Trophoblast cell (in vitro differentiated cells and primary cell): ENCODE measurements at regions not wholly inside any gene's neighbourhood (a gene's known extent, or its start where the extent isn't known, plus 50 kb on each side); places are given as distances from the start of the nearest gene placed in this dataset.

Experiments
- DNase-seq, 2 donors: peaks; one replicate each; pipeline ENCODE4 v3.0.0-alpha.2; 2016
- H2AFZ ChIP-seq: 2 replicates; pipeline ENCODE4 v1.6.1; 2013; ENCODE audit warnings: low read length, moderate library complexity, mild to moderate bottlenecking; ENCODE audit not compliant: insufficient read depth, poor library complexity
- H2AK5ac ChIP-seq: 2 replicates; pipeline ENCODE4 v1.6.1; 2013; ENCODE audit warnings: mild to moderate bottlenecking, low read length
- H2BK120ac ChIP-seq: 2 replicates; pipeline ENCODE4 v1.6.1; 2013; ENCODE audit warnings: low read length, mild to moderate bottlenecking, moderate library complexity; ENCODE audit not compliant: insufficient read depth, poor library complexity
- H2BK12ac ChIP-seq: 2 replicates; pipeline ENCODE4 v1.6.1; 2013; ENCODE audit warnings: mild to moderate bottlenecking, low read length, moderate library complexity
- H2BK5ac ChIP-seq: 2 replicates; pipeline ENCODE4 v1.6.1; 2013; ENCODE audit warnings: low read length, low read depth, moderate library complexity, mild to moderate bottlenecking; ENCODE audit not compliant: poor library complexity
- H3K14ac ChIP-seq: 2 replicates; pipeline ENCODE4 v1.6.1; 2013; ENCODE audit warnings: mild to moderate bottlenecking, low read length
- H3K18ac ChIP-seq: 2 replicates; pipeline ENCODE4 v1.6.1; 2013; ENCODE audit warnings: mild to moderate bottlenecking, low read length
- H3K23ac ChIP-seq: 2 replicates; pipeline ENCODE4 v1.6.1; 2013; ENCODE audit warnings: low read length
- H3K27ac ChIP-seq: 2 replicates; pipeline ENCODE4 v1.5.1; 2013; ENCODE audit warnings: low read depth, mild to moderate bottlenecking, inconsistent platforms, low read length, moderate library complexity
- H3K27me3 ChIP-seq: 2 replicates; pipeline ENCODE4 v1.6.1; 2013; ENCODE audit warnings: inconsistent platforms, mild to moderate bottlenecking, low read length, moderate library complexity; ENCODE audit not compliant: insufficient read depth
- H3K36me3 ChIP-seq, 2 experiments: 1 replicate in 1 of 2; 2 replicates in 1 of 2; pipeline ENCODE4 v1.6.1; 2013; ENCODE audit warnings: low read length in 2 of 2, mild to moderate bottlenecking in 2 of 2, moderate library complexity in 1 of 2; ENCODE audit not compliant: insufficient read depth in 2 of 2, control insufficient read depth in 1 of 2
- H3K4ac ChIP-seq: 2 replicates; pipeline ENCODE4 v1.6.1; 2013; ENCODE audit warnings: low read depth, mild to moderate bottlenecking, low read length, moderate library complexity
- H3K4me1 ChIP-seq, 2 experiments: 1 replicate in 1 of 2; 2 replicates in 1 of 2; pipeline ENCODE4 v1.6.1; 2013; ENCODE audit warnings: low read length in 2 of 2, mild to moderate bottlenecking in 2 of 2, moderate library complexity in 1 of 2; ENCODE audit not compliant: insufficient read depth in 2 of 2, control insufficient read depth in 1 of 2
- H3K4me2 ChIP-seq: 2 replicates; pipeline ENCODE4 v1.6.1; 2013; ENCODE audit warnings: inconsistent platforms, mild to moderate bottlenecking, low read length, moderate library complexity
- H3K4me3 ChIP-seq: 2 replicates; pipeline ENCODE4 v1.5.1; 2013; ENCODE audit warnings: mild to moderate bottlenecking, low read depth, low read length, inconsistent platforms
- H3K79me1 ChIP-seq: one replicate; pipeline ENCODE4 v1.6.1; 2013; ENCODE audit warnings: low read length
- H3K79me2 ChIP-seq: 2 replicates; pipeline ENCODE4 v1.6.1; 2013; ENCODE audit warnings: low read length, mild to moderate bottlenecking; ENCODE audit not compliant: control insufficient read depth, insufficient read depth, poor library complexity
- H3K9ac ChIP-seq: 2 replicates; pipeline ENCODE4 v1.6.1; 2013; ENCODE audit warnings: mild to moderate bottlenecking, low read length
- H3K9me3 ChIP-seq: 2 replicates; pipeline ENCODE4 v1.6.1; 2013; ENCODE audit warnings: low read depth, mild to moderate bottlenecking, control low read depth, inconsistent platforms, low read length; ENCODE audit not compliant: insufficient read depth
- H4K12ac ChIP-seq: 2 replicates; pipeline ENCODE4 v1.6.1; 2013; ENCODE audit warnings: low read depth, mild to moderate bottlenecking, low read length, moderate library complexity
- H4K8ac ChIP-seq: 2 replicates; pipeline ENCODE4 v1.6.1; 2013; ENCODE audit warnings: low read depth, mild to moderate bottlenecking, low read length, moderate library complexity
- H4K91ac ChIP-seq: one replicate; pipeline ENCODE4 v1.6.1; 2013; ENCODE audit warnings: low read depth, mild to moderate bottlenecking, low read length, moderate library complexity
- WGBS: extraction: QIAGEN DNeasy Blood & Tissue Kit; methylation state at CpG from one replicate; pipeline ENCODE4 v1.1.7; 2013; ENCODE audit warnings: missing lambda C conversion rate; ENCODE audit not compliant: insufficient read length, insufficient coverage; ENCODE audit errors: extremely low coverage; 5-methylcytosine and 5-hydroxymethylcytosine counted together

DNA sequence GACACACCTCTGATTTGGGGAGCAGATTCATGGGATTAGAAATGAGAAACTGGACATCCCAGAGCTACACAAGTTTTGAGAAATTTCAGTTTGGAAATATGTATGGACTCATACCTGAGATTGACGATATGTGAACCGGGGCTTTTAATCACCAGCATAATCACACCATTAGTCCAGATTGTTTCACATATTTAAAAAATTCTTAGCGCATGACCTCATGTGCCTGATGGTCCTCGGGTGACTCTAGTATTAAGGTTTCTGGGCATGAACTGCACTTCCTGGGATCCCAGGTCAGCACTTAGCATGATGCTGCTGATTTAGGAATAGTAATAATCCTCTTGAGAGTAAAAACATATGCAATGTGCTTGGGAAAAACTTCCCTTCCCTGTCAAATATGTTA is 91.9 kb upstream of the BCOR start:
- H4K91ac ChIP-seq = no peak overlapping the region
- H2AFZ ChIP-seq = no peak overlapping the region
- H3K27ac ChIP-seq = no peak overlapping the region
- H3K79me1 ChIP-seq = no peaks in the 10 kb centered on the region
- no peaks in the 10 kb centered on the region for H3K79me2 ChIP-seq
- H2BK12ac ChIP-seq = no peak overlapping the region
- no peak overlapping the region for H4K12ac ChIP-seq
- no peak overlapping the region for H3K4me2 ChIP-seq
- DNase-seq = peak in 1 of 2 donors; percentile 77
- H3K18ac ChIP-seq = no peak overlapping the region
- no peak overlapping the region for H2BK5ac ChIP-seq
- no peak overlapping the region for H3K4me3 ChIP-seq
- no peak overlapping the region for H3K23ac ChIP-seq
- no peaks in the 10 kb centered on the region for H3K27me3 ChIP-seq
- no peak overlapping the region for H2AK5ac ChIP-seq
- H4K8ac ChIP-seq = no peak overlapping the region
- no peaks in the 10 kb centered on the region for H3K36me3 ChIP-seq
- H3K9ac ChIP-seq = no peak overlapping the region
- no peak overlapping the region for H2BK120ac ChIP-seq
- peaks cover 4% of the 10 kb centered on the region for H3K9me3 ChIP-seq
- no CpG with 5 or more reads among the region's 4 CpGs for WGBS
- no peaks in the 10 kb centered on the region for H3K4me1 ChIP-seq
- no peak overlapping the region for H3K4ac ChIP-seq
- no peak overlapping the region for H3K14ac ChIP-seq

- Histone ChIP-seq H3K79me2 (no peaks in the 10 kb centered on the region), H3K14ac (no peak overlapping the region), H3K4ac (no peak overlapping the region), H3K18ac (no peak overlapping the region), H3K27me3 (no peaks in the 10 kb centered on the region), H3K79me1 (no peaks in the 10 kb centered on the region), H4K12ac (no peak overlapping the region), H3K9me3 (peaks cover 4% of the 10 kb centered on the region), H3K9ac (no peak overlapping the region), H2BK12ac (no peak overlapping the region), H4K91ac (no peak overlapping the region), H3K4me2 (no peak overlapping the region), H3K4me3 (no peak overlapping the region), H3K23ac (no peak overlapping the region), H4K8ac (no peak overlapping the region), H3K27ac (no peak overlapping the region), H3K4me1 (no peaks in the 10 kb centered on the region), H2AK5ac (no peak overlapping the region), H3K36me3 (no peaks in the 10 kb centered on the region), H2BK5ac (no peak overlapping the region), H2BK120ac (no peak overlapping the region), H2AFZ (no peak overlapping the region)
- no CpG with 5 or more reads among the region's 18 CpGs for WGBS
- peak; percentile 79 to 87 for DNase-seq
Measured at GRCh38 chrX:40188573-40189417, 91.0 kb upstream of the BCOR start.

DNA sequence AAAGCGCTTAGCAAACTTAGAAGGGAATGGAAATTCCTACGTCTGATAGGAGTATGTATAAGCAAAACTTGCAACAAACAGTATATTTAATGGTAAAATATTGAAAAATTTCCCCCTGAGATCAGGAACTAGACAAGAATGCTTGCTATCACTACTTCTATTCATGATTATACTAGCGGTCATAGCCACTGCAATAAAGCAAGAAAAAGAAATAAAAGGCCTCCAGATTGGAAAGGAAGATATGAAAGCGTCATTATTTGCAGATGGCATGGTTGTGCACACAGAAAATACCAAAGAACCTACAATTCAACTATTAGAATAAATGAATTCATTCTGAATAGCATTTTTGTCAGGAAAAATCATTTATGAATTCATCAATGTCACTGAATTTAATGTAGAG is 87.2 kb upstream of the BCOR start:
- WGBS = no CpG with 5 or more reads among the region's 4 CpGs
- H3K4me1 ChIP-seq = no peaks in the 10 kb centered on the region
- no peak for DNase-seq
- H3K23ac ChIP-seq = no peak overlapping the region
- H3K79me2 ChIP-seq = no peaks in the 10 kb centered on the region
- H2AFZ ChIP-seq = no peak overlapping the region
- H3K27me3 ChIP-seq = no peaks in the 10 kb centered on the region
- H3K27ac ChIP-seq = no peak overlapping the region
- no peak overlapping the region for H3K4me2 ChIP-seq
- H2BK12ac ChIP-seq = no peak overlapping the region
- H3K4me3 ChIP-seq = no peak overlapping the region
- H3K18ac ChIP-seq = no peak overlapping the region
- H2BK120ac ChIP-seq = no peak overlapping the region
- no peak overlapping the region for H2BK5ac ChIP-seq
- H3K4ac ChIP-seq = no peak overlapping the region
- H4K91ac ChIP-seq = no peak overlapping the region
- no peak overlapping the region for H3K9ac ChIP-seq
- no peak overlapping the region for H4K8ac ChIP-seq
- no peak overlapping the region for H2AK5ac ChIP-seq
- H4K12ac ChIP-seq = no peak overlapping the region
- no peaks in the 10 kb centered on the region for H3K79me1 ChIP-seq
- peaks cover 4% of the 10 kb centered on the region for H3K9me3 ChIP-seq
- H3K14ac ChIP-seq = no peak overlapping the region
- no peaks in the 10 kb centered on the region for H3K36me3 ChIP-seq

GRCh38 chrX:40182615-40183014 is 84.9 kb upstream of the BCOR start:
- Histone ChIP-seq H3K4ac (no peak overlapping the region), H3K36me3 (no peaks in the 10 kb centered on the region), H3K9ac (no peak overlapping the region), H3K27me3 (no peaks in the 10 kb centered on the region), H3K27ac (no peak overlapping the region), H3K79me2 (no peaks in the 10 kb centered on the region), H3K4me1 (no peaks in the 10 kb centered on the region), H2BK12ac (no peak overlapping the region), H3K79me1 (no peaks in the 10 kb centered on the region), H2BK120ac (no peak overlapping the region), H3K4me2 (no peak overlapping the region), H3K9me3 (peaks cover 4% of the 10 kb centered on the region), H4K8ac (no peak overlapping the region), H3K23ac (no peak overlapping the region), H3K4me3 (no peak overlapping the region), H3K18ac (no peak overlapping the region), H2BK5ac (no peak overlapping the region), H2AK5ac (no peak overlapping the region), H2AFZ (no peak overlapping the region), H4K91ac (no peak overlapping the region), H3K14ac (no peak overlapping the region), H4K12ac (no peak overlapping the region)
- WGBS = no CpG with 5 or more reads among the region's 2 CpGs
- DNase-seq = no peak
